Left ventricle myocardium inferior (tissue), 1 donor: ENCODE measurements at regions not wholly inside any gene's neighbourhood (a gene's known extent, or its start where the extent isn't known, plus 50 kb on each side); places are given as distances from the start of the nearest gene placed in this dataset.

ENCODE experiments used
- DNase-seq: peaks from one replicate; pipeline ENCODE4 v3.0.0-alpha.2; 2020
- H3K27ac ChIP-seq: fragments of 200-600 bp; replicated peaks from 2 replicates; pipeline ENCODE4 v1.8.0; 2021
- H3K27me3 ChIP-seq: fragments of 200-600 bp; 2 replicates; pipeline ENCODE4 v1.8.0; 2021; ENCODE audit warnings: low read depth
- H3K36me3 ChIP-seq: fragments of 200-600 bp; 2 replicates; pipeline ENCODE4 v1.8.0; 2021
- H3K4me1 ChIP-seq: fragments of 200-600 bp; 2 replicates; pipeline ENCODE4 v1.8.0; 2021
- H3K4me3 ChIP-seq: fragments of 200-600 bp; 2 replicates; pipeline ENCODE4 v1.8.0; 2021; ENCODE audit warnings: mild to moderate bottlenecking, moderate library complexity
- H3K9me3 ChIP-seq: fragments of 200-600 bp; replicated peaks from 2 replicates; pipeline ENCODE4 v1.8.0; 2021
- intact Hi-C: fragments of 100-400 bp; cut with micrococcal nuclease; formaldehyde crosslinking; loops from one replicate; pipeline ENCODE4 v1.11.0; 2022
- TF ChIP-seq, protein P1 (sequence below): fragments of 200-600 bp; IDR thresholded peaks from 2 replicates; pipeline ENCODE4 v1.8.0; 2021; ENCODE audit warnings: antibody characterized with exemption, mild to moderate bottlenecking, borderline replicate concordance
- donor health status: DM: no; HTN: yes; CAD: no; lungs with severe emphysema.

GRCh38 chr1:38328278-38329035, 281.9 kb upstream of the POU3F1 start:
- TF ChIP-seq, protein P1, sequence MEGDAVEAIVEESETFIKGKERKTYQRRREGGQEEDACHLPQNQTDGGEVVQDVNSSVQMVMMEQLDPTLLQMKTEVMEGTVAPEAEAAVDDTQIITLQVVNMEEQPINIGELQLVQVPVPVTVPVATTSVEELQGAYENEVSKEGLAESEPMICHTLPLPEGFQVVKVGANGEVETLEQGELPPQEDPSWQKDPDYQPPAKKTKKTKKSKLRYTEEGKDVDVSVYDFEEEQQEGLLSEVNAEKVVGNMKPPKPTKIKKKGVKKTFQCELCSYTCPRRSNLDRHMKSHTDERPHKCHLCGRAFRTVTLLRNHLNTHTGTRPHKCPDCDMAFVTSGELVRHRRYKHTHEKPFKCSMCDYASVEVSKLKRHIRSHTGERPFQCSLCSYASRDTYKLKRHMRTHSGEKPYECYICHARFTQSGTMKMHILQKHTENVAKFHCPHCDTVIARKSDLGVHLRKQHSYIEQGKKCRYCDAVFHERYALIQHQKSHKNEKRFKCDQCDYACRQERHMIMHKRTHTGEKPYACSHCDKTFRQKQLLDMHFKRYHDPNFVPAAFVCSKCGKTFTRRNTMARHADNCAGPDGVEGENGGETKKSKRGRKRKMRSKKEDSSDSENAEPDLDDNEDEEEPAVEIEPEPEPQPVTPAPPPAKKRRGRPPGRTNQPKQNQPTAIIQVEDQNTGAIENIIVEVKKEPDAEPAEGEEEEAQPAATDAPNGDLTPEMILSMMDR, result no peak
- Histone ChIP-seq H3K4me3 (no peak overlapping the region), H3K27ac (no peak overlapping the region), H3K27me3 (peaks cover 65% of the 10 kb centered on the region), H3K9me3 (peaks cover 7% of the 10 kb centered on the region), H3K4me1 (no peaks in the 10 kb centered on the region), H3K36me3 (no peaks in the 10 kb centered on the region)
- DNase-seq, result no peak
- intact Hi-C loops, result no loop called here

DNA sequence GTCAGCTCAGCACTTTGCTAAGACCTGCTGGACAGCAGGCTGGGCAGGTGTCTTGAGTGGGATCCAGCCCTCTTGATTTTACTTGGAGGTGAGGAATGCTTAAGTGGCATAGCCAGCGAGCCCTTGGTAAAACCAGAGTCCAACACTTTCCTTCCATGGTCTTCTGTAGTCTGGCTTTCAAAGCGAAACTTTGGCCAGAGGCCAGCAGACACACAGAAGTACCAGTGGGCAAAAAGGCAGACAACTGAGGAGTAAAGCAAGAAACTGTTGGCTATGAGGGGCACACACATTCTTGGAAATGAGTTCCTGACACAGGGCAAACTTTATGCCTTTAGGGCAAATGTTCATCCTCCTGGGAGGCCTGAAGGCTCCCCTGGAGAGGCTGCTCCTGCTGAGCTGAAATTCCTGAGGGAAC, 281.0 kb upstream of the POU3F1 start:
- intact Hi-C loops, result no loop called here
- H3K4me3 ChIP-seq, result no peak overlapping the region
- TF ChIP-seq, protein P1, result no peak
- H3K36me3 ChIP-seq, result no peaks in the 10 kb centered on the region
- DNase-seq, result no peak
- H3K27me3 ChIP-seq, result peaks cover 65% of the 10 kb centered on the region
- peaks cover 7% of the 10 kb centered on the region for H3K9me3 ChIP-seq
- H3K4me1 ChIP-seq, result no peaks in the 10 kb centered on the region
- H3K27ac ChIP-seq, result no peak overlapping the region

- TF ChIP-seq, protein P1, result no peak
- Histone ChIP-seq H3K27ac (no peak overlapping the region), H3K4me1 (no peaks in the 10 kb centered on the region), H3K9me3 (peaks cover 7% of the 10 kb centered on the region), H3K36me3 (no peaks in the 10 kb centered on the region), H3K4me3 (no peak overlapping the region), H3K27me3 (peaks cover 65% of the 10 kb centered on the region)
- no peak for DNase-seq
- intact Hi-C loops, result no loop called here
These were observed 280.3 kb upstream of the POU3F1 start for GRCh38 chr1:38326856-38327255.

- TF ChIP-seq, protein P1, result no peak
- Histone ChIP-seq H3K4me1 (no peaks in the 10 kb centered on the region), H3K36me3 (no peaks in the 10 kb centered on the region), H3K27me3 (peaks cover 64% of the 10 kb centered on the region), H3K4me3 (no peak overlapping the region), H3K27ac (no peak overlapping the region), H3K9me3 (peaks cover 7% of the 10 kb centered on the region)
- DNase-seq, result no peak
- intact Hi-C loops, result no loop called here
These were observed 279.5 kb upstream of the POU3F1 start for GRCh38 chr1:38326135-38326534.

GRCh38 chr1:38312753-38313152, 266.2 kb upstream of the POU3F1 start:
- Histone ChIP-seq H3K27ac (no peak overlapping the region), H3K9me3 (peaks cover 21% of the 10 kb centered on the region), H3K36me3 (no peaks in the 10 kb centered on the region), H3K4me1 (no peaks in the 10 kb centered on the region), H3K4me3 (no peak overlapping the region), H3K27me3 (peaks cover 84% of the 10 kb centered on the region)
- TF ChIP-seq, protein P1, result no peak
- no peak for DNase-seq
- intact Hi-C loops, result no loop called here
